Gastroesophageal sphincter (tissue), 4 donors: ENCODE measurements at regions not wholly inside any gene's neighbourhood (a gene's known extent, or its start where the extent isn't known, plus 50 kb on each side); places are given as distances from the start of the nearest gene placed in this dataset.

Source experiments
- ATAC-seq: fragments of 150-250 bp; one replicate; pipeline ENCODE4 v1.9.1; 2016; ENCODE audit warnings: mild to moderate bottlenecking, moderate library complexity
- H3K27ac ChIP-seq, 4 donors: fragments of 200-600 bp; sonication (generic) in 3 of 4; 1 replicate in 3 of 4; 2 replicates in 1 of 4; pipeline ENCODE4 v1.5.1; 2016 to 2019
- H3K27me3 ChIP-seq: fragments of 200-600 bp; sonication (generic); one replicate; pipeline ENCODE4 v1.5.1; 2019
- H3K36me3 ChIP-seq, 2 donors: fragments of 200-600 bp; sonication (generic); one replicate each; pipeline ENCODE4 v1.5.1; 2019; ENCODE audit warnings: control low read depth in 1 of 2
- H3K4me1 ChIP-seq, 3 donors: fragments of 200-600 bp; sonication (generic); 1 replicate in 2 of 3; 2 replicates in 1 of 3; pipeline ENCODE4 v1.5.1; 2016 to 2019; ENCODE audit warnings: control low read depth in 2 of 3
- H3K4me3 ChIP-seq, 2 donors: fragments of 200-600 bp; sonication (generic); one replicate each; pipeline ENCODE4 v1.5.1; 2019; ENCODE audit warnings: mild to moderate bottlenecking in 1 of 2, moderate library complexity in 1 of 2
- H3K9me3 ChIP-seq, 3 donors: fragments of 200-600 bp; sonication (generic); one replicate each; pipeline ENCODE4 v1.5.1; 2017 to 2019; ENCODE audit warnings: control low read depth in 2 of 3
- EP300 ChIP-seq: sonication (generic); formaldehyde crosslinking; IDR thresholded peaks from one replicate; pipeline ENCODE4 v1.6.1; 2017; ENCODE audit warnings: antibody characterized with exemption, mild to moderate bottlenecking
- POLR2A ChIP-seq, 2 donors: fragments of 450-650 bp; IDR thresholded peaks; one replicate each; pipeline ENCODE4 v1.6.1; 2017; ENCODE audit warnings: antibody characterized with exemption in 2 of 2, mild to moderate bottlenecking in 2 of 2, moderate library complexity in 1 of 2
- POLR2AphosphoS5 ChIP-seq: sonication (generic); formaldehyde crosslinking; IDR thresholded peaks from one replicate; pipeline ENCODE4 v1.6.1; 2017; ENCODE audit warnings: antibody characterized with exemption
- WGBS, 2 donors: methylation state at CpG; one replicate each; pipeline ENCODE4 v1.1.5; 2018; ENCODE audit warnings: low coverage in 1 of 2; 5-methylcytosine and 5-hydroxymethylcytosine counted together
- TF ChIP-seq, protein P1 (sequence below), 4 experiments: fragments of 200-600 bp in 2 of 4; fragments of 450-650 bp in 2 of 4; sonication (generic) in 1 of 4; IDR thresholded peaks; one replicate each; pipeline ENCODE4 v1.5.1; 2017 to 2019; ENCODE audit warnings: antibody characterized with exemption in 4 of 4, mild to moderate bottlenecking in 2 of 4, moderate library complexity in 2 of 4

DNA sequence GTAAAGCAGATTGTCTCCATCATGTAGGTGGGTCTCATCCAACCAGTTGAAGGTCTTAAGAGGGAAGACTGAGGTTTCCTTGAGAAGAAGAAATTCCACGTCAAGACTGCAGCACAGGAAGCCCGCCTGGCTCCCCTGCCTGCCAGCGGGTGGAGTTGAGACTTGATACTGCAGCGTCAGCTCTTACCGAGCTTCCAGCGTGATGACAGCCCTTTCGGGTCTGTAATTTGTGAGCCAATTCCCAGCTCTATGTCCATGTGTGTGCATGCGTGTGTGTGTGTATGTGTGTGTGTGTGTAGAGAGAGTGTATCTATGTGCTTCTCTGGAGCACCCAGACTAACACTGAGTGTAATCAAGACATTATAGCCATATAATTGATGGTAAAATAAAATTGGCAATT is 379.7 kb upstream of the IRX2 start:
- Histone ChIP-seq H3K27ac (no peak overlapping the region), H3K4me1 (no peaks in the 10 kb centered on the region), H3K36me3 (no peaks in the 10 kb centered on the region), H3K27me3 (peaks cover 16% of the 10 kb centered on the region), H3K9me3 (no peaks in the 10 kb centered on the region), H3K4me3 (no peak overlapping the region)
- no peak for TF ChIP-seq POLR2AphosphoS5
- TF ChIP-seq, protein P1, sequence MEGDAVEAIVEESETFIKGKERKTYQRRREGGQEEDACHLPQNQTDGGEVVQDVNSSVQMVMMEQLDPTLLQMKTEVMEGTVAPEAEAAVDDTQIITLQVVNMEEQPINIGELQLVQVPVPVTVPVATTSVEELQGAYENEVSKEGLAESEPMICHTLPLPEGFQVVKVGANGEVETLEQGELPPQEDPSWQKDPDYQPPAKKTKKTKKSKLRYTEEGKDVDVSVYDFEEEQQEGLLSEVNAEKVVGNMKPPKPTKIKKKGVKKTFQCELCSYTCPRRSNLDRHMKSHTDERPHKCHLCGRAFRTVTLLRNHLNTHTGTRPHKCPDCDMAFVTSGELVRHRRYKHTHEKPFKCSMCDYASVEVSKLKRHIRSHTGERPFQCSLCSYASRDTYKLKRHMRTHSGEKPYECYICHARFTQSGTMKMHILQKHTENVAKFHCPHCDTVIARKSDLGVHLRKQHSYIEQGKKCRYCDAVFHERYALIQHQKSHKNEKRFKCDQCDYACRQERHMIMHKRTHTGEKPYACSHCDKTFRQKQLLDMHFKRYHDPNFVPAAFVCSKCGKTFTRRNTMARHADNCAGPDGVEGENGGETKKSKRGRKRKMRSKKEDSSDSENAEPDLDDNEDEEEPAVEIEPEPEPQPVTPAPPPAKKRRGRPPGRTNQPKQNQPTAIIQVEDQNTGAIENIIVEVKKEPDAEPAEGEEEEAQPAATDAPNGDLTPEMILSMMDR (IDR thresholded peaks at IDR 0.05), result no peak
- TF ChIP-seq POLR2A (IDR thresholded peaks at IDR 0.05), result no peak
- no peak for TF ChIP-seq EP300
- no peak for ATAC-seq
- 35% methylated on average over 7 of the region's 8 CpGs; no CpG with 5 or more reads in 1 of the 2 donors for WGBS, 2 donors

DNA sequence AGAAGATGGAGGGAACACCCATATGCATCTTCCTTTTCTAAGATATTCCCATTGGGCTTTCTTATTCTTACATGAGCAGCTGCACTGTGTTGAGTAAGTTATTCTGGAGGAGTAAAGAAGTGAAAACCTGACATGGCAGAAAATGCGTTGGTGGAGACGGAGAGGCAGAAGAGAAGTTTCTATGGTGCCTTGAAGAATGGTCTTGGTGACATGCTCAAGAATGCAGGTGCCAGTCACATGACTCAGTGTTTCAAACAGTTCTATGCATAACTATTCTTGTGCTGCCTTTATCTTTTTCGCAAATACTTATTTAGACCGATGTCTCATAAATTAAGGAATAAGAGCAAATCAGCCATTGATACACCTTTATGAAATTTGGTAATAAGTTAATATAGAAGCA is 377.8 kb upstream of the IRX2 start:
- WGBS, 2 donors, result 91 to 96% methylated on average over 4 of the region's 4 CpGs
- Histone ChIP-seq H3K4me3 (no peak overlapping the region), H3K9me3 (no peaks in the 10 kb centered on the region), H3K27ac (no peak overlapping the region), H3K27me3 (peaks cover 16% of the 10 kb centered on the region), H3K36me3 (no peaks in the 10 kb centered on the region), H3K4me1 (no peaks in the 10 kb centered on the region)
- ATAC-seq, result no peak
- no peak for TF ChIP-seq EP300
- TF ChIP-seq POLR2AphosphoS5, result no peak
- TF ChIP-seq POLR2A (IDR thresholded peaks at IDR 0.05), result no peak
- TF ChIP-seq, protein P1 (IDR thresholded peaks at IDR 0.05), result no peak

DNA sequence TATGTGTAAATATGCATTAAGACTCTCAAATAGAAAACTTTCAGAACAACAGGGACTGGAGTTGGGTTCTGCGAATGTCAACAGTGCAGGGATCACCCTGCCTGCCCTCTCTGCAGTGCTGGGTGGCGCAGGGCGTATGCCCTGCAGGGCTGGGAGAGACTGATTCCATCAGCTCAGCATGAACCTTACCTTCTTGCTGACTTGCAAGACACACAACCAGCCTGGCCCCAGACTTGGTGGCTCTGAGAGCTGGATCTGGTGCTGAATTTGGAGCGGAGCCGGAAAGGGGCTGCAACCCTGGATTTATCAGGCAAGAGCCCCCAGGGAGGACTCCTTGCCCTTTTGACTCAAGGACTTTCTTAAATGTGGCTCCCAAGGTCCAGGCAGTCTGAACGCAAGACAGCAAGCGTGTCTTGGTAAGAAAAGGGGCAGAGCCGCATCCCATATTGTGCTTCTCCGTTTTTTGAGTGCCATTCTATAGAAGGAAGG is 376.0 kb upstream of the IRX2 start:
- H3K9me3 ChIP-seq, result no peaks in the 10 kb centered on the region
- no peaks in the 10 kb centered on the region for H3K36me3 ChIP-seq
- ATAC-seq, result no peak
- no peak overlapping the region for H3K27ac ChIP-seq
- WGBS, 2 donors, result 66 to 92% methylated on average over 5 to 7 of the region's 9 CpGs
- no peaks in the 10 kb centered on the region for H3K4me1 ChIP-seq
- TF ChIP-seq EP300 (no peak), POLR2AphosphoS5 (no peak), POLR2A (IDR thresholded peaks at IDR 0.05) (no peak)
- TF ChIP-seq, protein P1 (IDR thresholded peaks at IDR 0.05), result no peak
- H3K4me3 ChIP-seq, result no peak overlapping the region
- peaks cover 16% of the 10 kb centered on the region for H3K27me3 ChIP-seq

DNA sequence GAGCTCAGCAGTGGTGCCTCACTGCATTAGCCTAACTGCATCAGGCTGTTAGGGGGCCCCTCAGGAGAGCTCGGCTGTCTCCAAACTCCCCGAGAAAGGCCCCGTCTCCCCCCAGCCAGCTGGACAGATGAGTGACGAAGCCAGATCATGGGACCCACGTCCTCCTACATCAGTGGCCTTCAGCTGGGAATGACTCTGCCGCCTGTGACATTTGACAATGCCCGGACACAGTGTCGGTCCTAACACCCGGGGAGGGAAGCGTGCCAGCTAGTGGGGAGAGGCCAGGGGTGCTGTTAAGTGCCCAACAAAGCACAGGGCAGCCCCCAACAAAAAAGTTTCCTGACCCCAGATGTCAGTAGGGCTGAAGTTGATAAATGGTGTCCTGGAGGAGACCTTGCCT is 375.2 kb upstream of the IRX2 start:
- WGBS, 2 donors, result no CpG with 5 or more reads among the region's 10 CpGs
- TF ChIP-seq EP300, result no peak
- no peak for TF ChIP-seq POLR2A (IDR thresholded peaks at IDR 0.05)
- TF ChIP-seq, protein P1 (IDR thresholded peaks at IDR 0.05), result no peak
- TF ChIP-seq POLR2AphosphoS5, result no peak

DNA sequence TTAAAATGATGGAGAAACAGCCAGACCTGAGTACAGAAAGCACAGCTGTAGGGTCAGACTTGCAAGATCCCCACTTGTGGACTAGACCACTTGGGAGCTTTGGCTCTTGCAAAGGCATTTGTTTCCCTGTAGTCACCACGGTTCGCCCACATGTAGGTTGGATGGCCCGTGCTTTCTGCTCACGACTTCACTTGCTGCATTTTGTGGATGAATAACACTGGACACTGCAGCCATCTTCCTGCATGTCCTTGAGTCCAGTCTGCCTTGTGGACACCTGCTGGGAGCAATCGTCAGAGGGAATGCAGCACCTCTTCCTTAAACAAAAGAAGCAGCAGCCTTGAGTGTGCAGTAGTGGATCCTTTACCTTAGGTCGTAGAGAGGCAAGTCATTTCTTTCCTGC is 372.9 kb upstream of the IRX2 start:
- Histone ChIP-seq H3K4me1 (no peaks in the 10 kb centered on the region), H3K9me3 (no peaks in the 10 kb centered on the region), H3K27ac (no peak overlapping the region), H3K27me3 (peaks cover 43% of the 10 kb centered on the region), H3K4me3 (no peak overlapping the region), H3K36me3 (no peaks in the 10 kb centered on the region)
- no peak for ATAC-seq
- no peak for TF ChIP-seq POLR2A (IDR thresholded peaks at IDR 0.05)
- no peak for TF ChIP-seq EP300
- TF ChIP-seq POLR2AphosphoS5, result no peak
- TF ChIP-seq, protein P1 (IDR thresholded peaks at IDR 0.05), result no peak
- WGBS, 2 donors, result 80% methylated on average over 5 of the region's 6 CpGs; no CpG with 5 or more reads in 1 of the 2 donors

More for the DNA sequence above, 375.2 kb upstream of the IRX2 start:
- ATAC-seq, result no peak
- H3K4me3 ChIP-seq, result no peak overlapping the region
- no peaks in the 10 kb centered on the region for H3K4me1 ChIP-seq
- H3K36me3 ChIP-seq, result no peaks in the 10 kb centered on the region
- no peak overlapping the region for H3K27ac ChIP-seq
- H3K27me3 ChIP-seq, result peaks cover 20% of the 10 kb centered on the region
- H3K9me3 ChIP-seq, result no peaks in the 10 kb centered on the region
